Hippocampal formation (tissue), 2 donors: ENCODE measurements at regions not wholly inside any gene's neighbourhood (a gene's known extent, or its start where the extent isn't known, plus 50 kb on each side); places are given as distances from the start of the nearest gene placed in this dataset.
"Not testable (repeated sequence)": the region's sequence is repeated elsewhere in the genome, so short reads cannot be mapped to it uniquely, and the experiment has no call there.

Experiments
- DNase-seq, 2 donors: peaks; one replicate each; lab custom pipeline; 2025; lab: John Stamatoyannopoulos, UW

DNA sequence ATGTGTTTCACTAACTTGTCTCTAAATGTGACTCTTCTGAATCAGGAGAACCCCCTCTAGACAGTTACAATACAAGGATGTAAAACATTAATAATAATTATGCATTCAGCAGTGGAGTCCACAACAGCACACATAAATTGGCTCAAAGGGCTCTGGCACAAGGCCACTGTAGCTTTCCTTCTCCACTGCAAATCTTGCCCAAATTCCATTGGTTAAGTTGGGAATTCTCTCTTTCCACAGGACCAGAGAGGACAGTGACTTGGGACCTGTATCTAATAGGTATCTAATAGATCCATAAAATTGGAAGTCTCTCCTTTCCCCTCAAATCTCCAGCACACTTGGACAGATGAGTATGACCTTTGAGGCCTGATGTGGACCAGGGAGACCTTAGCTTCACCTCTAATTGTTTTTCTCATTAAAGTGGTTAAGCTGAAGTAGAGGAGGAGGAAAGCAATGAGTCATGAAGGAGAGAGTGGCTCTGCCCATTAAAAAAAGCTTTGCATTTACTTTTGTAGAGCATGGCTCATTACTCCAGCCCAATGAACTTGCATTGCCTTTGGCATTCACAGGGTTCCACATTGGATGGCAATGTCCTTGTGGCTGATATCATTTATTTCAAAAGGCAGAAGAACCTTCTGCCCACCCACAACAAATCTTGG lies 72.3 kb upstream of the SH3RF1 start:
- no peak for DNase-seq

DNA sequence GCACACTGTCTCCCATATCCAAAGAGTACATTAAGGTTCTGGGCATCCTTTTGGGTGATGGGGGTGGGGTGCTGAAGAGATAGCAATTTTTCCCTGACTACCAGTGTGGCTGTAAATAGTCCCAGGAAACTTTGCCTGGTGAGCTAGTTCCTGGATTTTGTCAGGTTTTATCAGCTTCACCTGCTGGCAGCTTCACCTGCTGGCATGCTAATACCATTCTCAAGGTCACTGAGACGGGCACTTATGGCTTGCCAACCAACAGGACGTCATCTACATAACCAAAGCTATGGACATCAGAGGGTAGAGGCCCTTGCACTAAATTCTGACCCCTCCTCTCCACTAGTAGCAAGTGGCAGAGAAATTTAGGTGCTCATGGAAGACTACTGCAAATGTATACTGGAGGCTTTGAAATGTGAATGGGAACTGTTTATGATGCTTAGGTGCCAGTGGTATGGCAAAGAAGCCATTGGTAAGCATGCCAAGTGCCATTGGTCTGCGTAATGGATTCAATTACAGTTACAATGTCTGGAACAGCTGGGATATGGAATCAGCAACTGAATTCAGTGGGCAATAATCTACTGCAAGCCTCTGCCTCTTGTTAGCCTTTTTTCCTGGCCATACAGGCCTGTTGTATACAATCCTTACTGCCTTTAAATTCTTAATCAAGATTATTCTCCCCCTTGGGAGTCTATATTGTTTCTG lies 71.6 kb upstream of the SH3RF1 start:
- DNase-seq, result no peak

DNA sequence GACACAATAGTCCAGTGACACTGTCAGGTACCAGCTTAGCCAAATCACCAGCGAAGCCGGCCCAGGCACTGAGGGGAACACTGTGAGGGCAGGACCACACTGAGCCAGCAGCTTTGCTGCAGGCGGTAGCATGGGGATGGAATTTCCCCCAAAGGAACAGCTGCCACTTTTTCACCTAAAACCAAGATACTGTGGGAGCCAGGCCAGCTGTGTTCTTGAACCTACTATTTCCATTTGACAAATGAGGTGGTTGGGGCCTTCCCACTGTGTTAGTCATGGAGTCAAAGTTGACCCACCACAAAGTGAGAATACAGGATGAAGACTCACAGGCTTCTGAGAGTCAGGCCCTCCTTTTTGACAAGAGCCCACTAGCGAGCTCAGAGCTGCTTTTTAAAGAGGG lies 70.7 kb upstream of the SH3RF1 start:
- no peak for DNase-seq

DNA sequence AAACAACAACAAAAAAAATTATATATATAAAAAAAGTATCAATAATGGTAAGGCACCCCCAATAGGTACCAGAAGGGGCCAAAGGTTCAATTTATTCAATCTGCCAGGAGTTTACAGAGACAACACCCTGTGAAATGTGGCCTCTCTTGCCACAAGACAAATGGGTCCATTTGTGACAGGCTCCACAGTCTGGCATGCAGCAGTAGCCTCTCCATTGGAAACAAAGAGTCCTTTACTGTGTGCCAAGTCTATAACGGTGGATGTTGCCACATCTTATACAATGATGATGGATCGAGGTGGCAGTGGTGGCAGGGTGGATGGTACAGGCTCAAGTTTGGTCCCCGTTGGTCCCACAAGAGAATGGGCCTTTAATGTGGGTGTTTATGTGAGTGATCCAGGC lies 70.1 kb upstream of the SH3RF1 start:
- peak; percentile 50 to 66 for DNase-seq

DNA sequence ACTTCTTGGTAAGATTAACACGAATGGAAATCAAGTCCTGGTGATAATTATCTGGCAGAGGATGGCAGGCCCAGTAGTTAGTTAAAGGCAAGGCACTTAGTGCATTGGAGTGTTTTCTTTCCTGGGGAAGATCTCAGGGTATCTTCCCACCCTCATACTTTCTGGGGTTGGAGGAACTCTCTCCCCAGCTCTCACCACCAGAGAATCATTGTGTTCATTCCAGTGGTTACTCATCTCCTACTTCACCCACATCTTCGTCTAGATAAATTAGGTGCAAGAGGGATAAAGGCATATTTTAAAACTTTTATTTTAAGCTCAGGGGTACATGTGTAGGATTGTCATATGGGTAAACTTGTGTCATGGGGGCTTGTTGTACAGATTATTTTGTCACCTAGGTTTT lies 67.5 kb upstream of the SH3RF1 start:
- DNase-seq, result no peak

DNA sequence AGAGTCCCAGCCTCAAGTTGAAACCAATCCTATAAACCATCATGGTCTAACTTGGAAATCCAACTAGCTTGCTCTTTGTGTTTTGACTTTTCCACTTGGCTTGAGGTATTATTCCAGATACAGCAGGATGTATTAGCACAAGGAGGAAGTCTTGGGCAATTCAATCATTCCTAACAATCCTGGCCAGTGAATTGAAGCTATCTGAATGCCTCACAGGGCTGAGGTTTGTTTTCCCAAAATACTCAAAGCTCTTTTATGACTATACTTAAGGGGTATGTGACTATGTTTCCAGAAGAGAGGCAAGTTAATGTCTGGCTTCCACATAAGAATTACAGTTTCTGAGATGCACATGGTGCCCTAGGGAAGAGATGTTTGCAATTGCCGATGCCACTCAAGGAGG lies 66.8 kb upstream of the SH3RF1 start:
- DNase-seq, result no peak

DNA sequence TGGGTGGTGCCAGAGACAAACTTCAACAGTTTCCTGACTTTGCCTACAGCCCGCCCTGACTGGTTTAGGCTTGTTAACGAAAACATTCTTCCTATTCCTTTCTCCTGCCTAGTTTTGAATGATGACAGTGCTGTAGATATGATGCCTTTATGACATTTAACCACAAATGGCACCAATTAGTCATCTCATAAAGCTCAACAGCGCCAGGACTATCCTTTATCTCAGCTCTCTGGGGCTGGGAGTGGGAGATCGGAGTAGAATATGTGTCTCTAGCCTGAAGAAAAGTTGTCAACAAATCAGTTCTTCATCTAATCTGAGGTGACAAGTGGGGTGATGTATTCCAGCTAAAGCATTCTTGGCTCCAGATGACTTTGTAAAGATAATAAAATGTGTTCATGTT lies 64.6 kb upstream of the SH3RF1 start:
- DNase-seq, result no peak

DNA sequence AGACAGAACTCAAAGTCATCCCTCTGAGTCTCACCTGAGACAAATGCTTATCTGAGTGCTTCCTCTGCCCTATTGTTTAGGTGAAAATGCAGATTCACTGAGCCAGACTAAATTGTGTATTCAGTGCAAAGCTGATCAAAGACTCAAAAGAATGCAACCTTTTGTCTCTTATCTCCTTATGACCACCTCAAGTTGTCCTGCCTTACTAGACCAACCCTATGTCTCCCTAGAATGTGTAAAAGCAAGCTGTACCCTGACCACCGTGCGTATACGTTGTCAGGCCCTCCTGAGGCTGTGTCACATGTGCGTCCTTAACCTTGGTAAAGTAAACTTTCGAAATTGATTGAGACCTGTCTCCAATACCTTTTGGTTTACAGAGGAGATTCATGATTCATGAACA lies 63.6 kb upstream of the SH3RF1 start:
- no peak for DNase-seq

DNA sequence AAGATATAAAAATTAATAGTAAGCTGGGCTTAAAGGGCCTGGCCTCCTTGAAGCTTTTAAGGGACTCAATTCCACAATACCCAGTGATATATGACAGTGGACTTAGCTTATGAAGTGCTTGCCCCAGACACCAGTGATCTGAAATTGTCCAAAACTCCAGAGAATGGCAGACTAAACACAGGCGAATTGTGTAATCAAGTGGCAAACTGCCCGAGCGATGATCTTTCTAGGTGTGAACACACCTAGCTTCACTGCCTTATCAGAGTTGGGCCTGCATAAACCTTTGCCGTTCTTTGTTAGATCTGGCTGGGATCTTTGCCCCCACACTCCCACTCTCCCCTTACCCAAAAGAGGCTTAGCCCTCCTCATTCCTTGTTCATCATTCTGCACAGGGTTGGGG lies 62.5 kb upstream of the SH3RF1 start:
- no peak for DNase-seq

DNA sequence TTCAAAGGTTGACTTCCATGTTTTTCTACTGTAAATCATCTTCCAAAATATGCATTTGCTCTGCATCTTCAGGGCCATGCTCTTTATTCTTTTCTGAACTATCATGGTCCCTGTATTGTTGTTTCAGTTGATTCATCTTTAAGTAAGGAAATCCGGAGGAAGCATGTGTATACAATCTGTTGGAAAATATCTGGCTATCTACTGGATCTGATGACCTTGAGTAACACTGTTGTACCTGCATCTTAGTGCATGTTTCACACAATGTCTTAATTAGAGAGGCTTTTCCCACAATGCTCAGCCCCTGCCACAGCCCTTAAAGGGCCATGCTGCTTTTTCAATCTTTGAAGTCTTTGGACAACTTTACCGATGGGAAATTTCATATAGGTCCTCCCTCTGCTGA lies 61.8 kb upstream of the SH3RF1 start:
- no peak for DNase-seq

DNA sequence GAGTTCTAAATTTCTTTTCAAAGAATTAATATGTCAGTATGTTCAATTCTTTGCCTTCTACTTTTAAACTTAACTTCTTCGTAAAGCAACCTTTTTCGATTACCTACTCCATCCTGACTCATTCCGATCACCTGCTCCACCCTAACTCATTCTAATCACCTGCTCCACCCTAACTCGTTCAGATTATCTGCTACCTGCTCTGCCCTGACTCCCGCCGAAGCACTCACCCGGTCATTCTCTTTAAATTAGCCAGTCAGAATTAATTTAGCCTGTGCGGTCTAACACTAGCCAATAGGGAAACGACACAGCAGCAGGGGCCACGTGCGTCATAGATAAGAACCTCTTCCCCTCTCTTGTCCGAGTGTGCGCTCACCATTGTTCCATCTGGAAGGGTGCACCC lies 60.1 kb upstream of the SH3RF1 start:
- DNase-seq, result no peak

DNA sequence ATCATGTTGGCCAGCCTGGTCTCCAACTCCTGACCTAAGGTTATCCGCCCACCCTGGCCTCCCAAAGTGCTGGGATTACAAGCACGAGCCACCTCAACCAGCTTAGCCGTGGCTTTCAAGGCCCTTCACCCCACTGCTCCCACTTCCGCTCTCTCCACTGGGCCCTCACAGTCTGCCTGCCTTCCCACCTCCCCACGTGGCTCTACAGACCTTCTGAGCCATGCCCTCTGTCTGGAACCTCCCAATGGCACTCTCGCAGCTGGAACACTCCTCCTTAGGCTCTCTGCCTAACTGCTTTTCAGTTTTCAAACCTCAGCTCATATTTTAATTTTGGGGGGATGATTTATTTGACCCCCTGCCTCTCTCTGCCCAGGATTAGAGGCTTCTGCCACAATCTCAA lies 59.3 kb upstream of the SH3RF1 start:
- no peak for DNase-seq

DNA sequence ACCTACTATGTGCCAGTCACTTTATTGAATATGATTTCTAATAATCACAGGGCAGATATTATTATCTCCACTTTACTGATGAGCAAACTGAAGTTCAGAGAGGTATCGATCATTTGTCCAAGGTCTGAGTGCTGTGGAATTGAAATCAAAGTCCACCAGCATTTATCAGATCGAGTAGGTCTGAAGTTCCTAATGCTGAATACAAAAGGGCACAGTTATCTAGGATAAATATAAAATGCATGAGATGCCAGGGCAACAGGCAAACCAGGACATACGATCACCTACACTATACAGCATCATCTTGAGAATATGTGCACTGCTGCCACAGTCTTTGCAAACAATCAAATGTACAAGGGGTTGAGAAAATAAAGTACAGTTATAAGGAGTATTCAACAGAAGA lies 57.2 kb upstream of the SH3RF1 start:
- DNase-seq, result no peak

DNA sequence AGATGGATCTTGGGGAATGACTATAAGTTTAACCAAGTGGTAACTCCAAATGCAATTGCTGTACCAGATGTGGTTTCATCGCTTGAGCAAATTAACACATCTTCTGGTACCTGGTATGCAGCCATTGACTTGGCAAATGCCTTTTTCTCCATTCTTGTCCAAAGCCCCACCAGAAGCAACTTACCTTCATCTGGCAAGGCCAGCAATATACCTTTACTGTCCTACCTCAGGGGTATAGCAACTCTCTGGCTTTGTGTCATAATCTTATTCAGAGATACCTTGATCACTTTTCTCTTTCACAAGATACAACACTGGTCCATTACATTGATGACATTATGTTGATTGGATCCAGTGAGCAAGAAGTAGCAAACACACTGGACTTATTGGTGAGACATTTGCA lies 53.2 kb upstream of the SH3RF1 start:
- not testable (repeated sequence) for DNase-seq

DNA sequence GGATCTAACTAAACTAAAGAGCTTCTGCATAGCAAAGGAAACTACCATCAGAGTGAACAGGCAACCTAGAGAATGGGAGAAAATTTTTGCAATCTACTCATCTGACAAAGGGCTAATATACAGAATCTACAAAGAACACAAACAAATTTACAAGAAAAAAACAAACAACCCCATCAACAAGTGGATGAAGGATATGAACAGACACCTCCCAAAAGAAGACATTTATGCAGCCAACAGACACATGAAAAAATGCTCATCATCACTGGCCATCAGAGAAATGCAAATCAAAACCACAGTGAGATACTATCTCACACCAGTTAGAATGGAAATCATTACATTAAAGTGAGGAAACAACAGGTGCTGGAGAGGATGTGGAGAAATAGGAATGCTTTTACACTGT lies 52.1 kb upstream of the SH3RF1 start:
- DNase-seq, result not testable (repeated sequence)
